ENCODE measurements at regions not wholly inside any gene's neighbourhood (a gene's known extent, or its start where the extent isn't known, plus 50 kb on each side); places are given as distances from the start of the nearest gene placed in this dataset.
A peak's percentile ranks its signal among the peaks of the same experiment; 100 is the strongest.

GRCh38 chr20:60754856-60755255, 497.2 kb upstream of the CDH4 start:
- Histone ChIP-seq H3K4me2 (ENCODE audit: low read depth, low read length) (no peak overlapping the region), H3K9me2 (replicated peaks; ENCODE audit: insufficient read depth, low read length) (no peaks in the 10 kb centered on the region), H3K4me1 (ENCODE audit: low read length) (no peaks in the 10 kb centered on the region), H3K9ac (ENCODE audit: low read length) (no peak overlapping the region), H2AFZ (ENCODE audit: low read length) (no peak overlapping the region), H3K79me2 (ENCODE audit: low read length) (no peaks in the 10 kb centered on the region), H3K27ac (ENCODE audit: low read length) (no peak overlapping the region), H3K36me3 (replicated peaks; ENCODE audit: insufficient read depth, low read length) (no peaks in the 10 kb centered on the region), H3K4me3 (ENCODE audit: low read length) (no peak overlapping the region), H3F3A (ENCODE audit: insufficient read depth, low read length) (no peaks in the 10 kb centered on the region), H3K27me3 (replicated peaks; ENCODE audit: insufficient read depth, low read length) (no peaks in the 10 kb centered on the region), H4K20me1 (ENCODE audit: insufficient read depth, low read length) (no peaks in the 10 kb centered on the region), H3K9me3 (replicated peaks; ENCODE audit: insufficient read depth, low read length) (no peaks in the 10 kb centered on the region)
- DNase-seq = no peak
- TF ChIP-seq EZH2phosphoT487 (IDR thresholded peaks at IDR 0.05; ENCODE audit: low read length) (no peak), EZH2 (optimal IDR thresholded peaks at IDR 0.05; ENCODE audit: low read depth, low read length) (no peak)
- TF ChIP-seq, protein P1, sequence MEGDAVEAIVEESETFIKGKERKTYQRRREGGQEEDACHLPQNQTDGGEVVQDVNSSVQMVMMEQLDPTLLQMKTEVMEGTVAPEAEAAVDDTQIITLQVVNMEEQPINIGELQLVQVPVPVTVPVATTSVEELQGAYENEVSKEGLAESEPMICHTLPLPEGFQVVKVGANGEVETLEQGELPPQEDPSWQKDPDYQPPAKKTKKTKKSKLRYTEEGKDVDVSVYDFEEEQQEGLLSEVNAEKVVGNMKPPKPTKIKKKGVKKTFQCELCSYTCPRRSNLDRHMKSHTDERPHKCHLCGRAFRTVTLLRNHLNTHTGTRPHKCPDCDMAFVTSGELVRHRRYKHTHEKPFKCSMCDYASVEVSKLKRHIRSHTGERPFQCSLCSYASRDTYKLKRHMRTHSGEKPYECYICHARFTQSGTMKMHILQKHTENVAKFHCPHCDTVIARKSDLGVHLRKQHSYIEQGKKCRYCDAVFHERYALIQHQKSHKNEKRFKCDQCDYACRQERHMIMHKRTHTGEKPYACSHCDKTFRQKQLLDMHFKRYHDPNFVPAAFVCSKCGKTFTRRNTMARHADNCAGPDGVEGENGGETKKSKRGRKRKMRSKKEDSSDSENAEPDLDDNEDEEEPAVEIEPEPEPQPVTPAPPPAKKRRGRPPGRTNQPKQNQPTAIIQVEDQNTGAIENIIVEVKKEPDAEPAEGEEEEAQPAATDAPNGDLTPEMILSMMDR (IDR thresholded peaks at IDR 0.05; ENCODE audit: low read length) = no peak

- H3K4me1 ChIP-seq (ENCODE audit: low read length) = no peaks in the 10 kb centered on the region
- H3K9me3 ChIP-seq (replicated peaks; ENCODE audit: insufficient read depth, low read length) = no peaks in the 10 kb centered on the region
- H3F3A ChIP-seq (ENCODE audit: insufficient read depth, low read length) = no peaks in the 10 kb centered on the region
- no peaks in the 10 kb centered on the region for H3K27me3 ChIP-seq (replicated peaks; ENCODE audit: insufficient read depth, low read length)
- H3K9ac ChIP-seq (ENCODE audit: low read length) = no peak overlapping the region
- H3K9me2 ChIP-seq (replicated peaks; ENCODE audit: insufficient read depth, low read length) = no peaks in the 10 kb centered on the region
- no peaks in the 10 kb centered on the region for H3K79me2 ChIP-seq (ENCODE audit: low read length)
- TF ChIP-seq EZH2 (optimal IDR thresholded peaks at IDR 0.05; ENCODE audit: low read depth, low read length) (no peak), EZH2phosphoT487 (IDR thresholded peaks at IDR 0.05; ENCODE audit: low read length) (no peak)
- TF ChIP-seq, protein P1 (IDR thresholded peaks at IDR 0.05; ENCODE audit: low read length) = no peak
- H3K4me2 ChIP-seq (ENCODE audit: low read depth, low read length) = no peak overlapping the region
- no peaks in the 10 kb centered on the region for H4K20me1 ChIP-seq (ENCODE audit: insufficient read depth, low read length)
- DNase-seq = no peak
- no peaks in the 10 kb centered on the region for H3K36me3 ChIP-seq (replicated peaks; ENCODE audit: insufficient read depth, low read length)
- no peak overlapping the region for H3K27ac ChIP-seq (ENCODE audit: low read length)
- H3K4me3 ChIP-seq (ENCODE audit: low read length) = no peak overlapping the region
- no peak overlapping the region for H2AFZ ChIP-seq (ENCODE audit: low read length)
Measured at GRCh38 chr20:60759651-60760050, 492.4 kb upstream of the CDH4 start.

DNA sequence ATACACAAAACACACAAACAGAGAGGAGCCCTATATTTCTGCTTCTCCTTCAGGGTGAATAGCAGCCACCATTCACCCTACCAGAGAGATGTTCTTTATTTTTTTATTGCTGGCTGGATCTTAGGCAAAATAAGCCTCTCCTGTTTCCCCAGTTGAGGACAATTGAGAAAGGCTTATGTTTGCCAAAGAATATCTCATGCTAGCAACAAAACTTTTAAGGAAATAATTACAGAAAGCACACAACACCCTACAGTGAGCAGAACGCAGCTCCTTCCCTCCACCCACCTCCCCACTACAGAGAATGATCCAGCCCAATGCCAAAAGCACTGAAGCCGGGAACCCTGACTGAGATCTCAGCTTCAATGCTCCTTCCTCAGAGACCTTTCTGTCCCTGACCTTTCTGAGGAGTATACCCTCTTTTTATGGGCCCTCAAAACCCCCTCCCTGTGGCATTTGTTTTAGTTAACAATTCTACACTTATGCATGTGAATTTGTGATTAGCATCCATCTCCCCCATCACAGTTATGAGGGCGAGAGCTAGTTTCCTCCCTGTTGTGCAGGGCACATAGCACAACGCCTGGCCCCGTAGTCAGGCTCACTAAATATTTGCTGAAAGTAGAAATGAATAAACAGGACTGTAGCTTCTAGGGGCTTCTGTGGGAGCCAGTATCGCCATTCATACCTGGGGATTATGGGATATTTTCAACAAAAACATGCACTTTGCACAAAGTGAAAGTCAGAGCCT, 491.6 kb upstream of the CDH4 start:
- Histone ChIP-seq H3K4me1 (ENCODE audit: low read length) (no peaks in the 10 kb centered on the region), H3K27me3 (replicated peaks; ENCODE audit: insufficient read depth, low read length) (no peaks in the 10 kb centered on the region), H3K79me2 (ENCODE audit: low read length) (no peaks in the 10 kb centered on the region), H3K9ac (ENCODE audit: low read length) (no peak overlapping the region), H3K36me3 (replicated peaks; ENCODE audit: insufficient read depth, low read length) (no peaks in the 10 kb centered on the region), H3K4me3 (ENCODE audit: low read length) (peak overlapping the region; percentile 41; the same call in 1 of the 2 replicates), H4K20me1 (ENCODE audit: insufficient read depth, low read length) (no peaks in the 10 kb centered on the region), H3K9me2 (replicated peaks; ENCODE audit: insufficient read depth, low read length) (no peaks in the 10 kb centered on the region), H3K27ac (ENCODE audit: low read length) (no peak overlapping the region), H2AFZ (ENCODE audit: low read length) (peak overlapping the region; percentile 39; the same call in 1 of the 2 replicates), H3K4me2 (ENCODE audit: low read depth, low read length) (peak overlapping the region; percentile 35), H3K9me3 (replicated peaks; ENCODE audit: insufficient read depth, low read length) (no peaks in the 10 kb centered on the region), H3F3A (ENCODE audit: insufficient read depth, low read length) (no peaks in the 10 kb centered on the region)
- no peak for DNase-seq
- TF ChIP-seq EZH2 (optimal IDR thresholded peaks at IDR 0.05; ENCODE audit: low read depth, low read length) = no peak
- TF ChIP-seq EZH2phosphoT487 (IDR thresholded peaks at IDR 0.05; ENCODE audit: low read length) = no peak
- TF ChIP-seq, protein P1 (IDR thresholded peaks at IDR 0.05; ENCODE audit: low read length) = no peak
